ENCODE measurements at regions not wholly inside any gene's neighbourhood (a gene's known extent, or its start where the extent isn't known, plus 50 kb on each side); places are given as distances from the start of the nearest gene placed in this dataset.

DNA sequence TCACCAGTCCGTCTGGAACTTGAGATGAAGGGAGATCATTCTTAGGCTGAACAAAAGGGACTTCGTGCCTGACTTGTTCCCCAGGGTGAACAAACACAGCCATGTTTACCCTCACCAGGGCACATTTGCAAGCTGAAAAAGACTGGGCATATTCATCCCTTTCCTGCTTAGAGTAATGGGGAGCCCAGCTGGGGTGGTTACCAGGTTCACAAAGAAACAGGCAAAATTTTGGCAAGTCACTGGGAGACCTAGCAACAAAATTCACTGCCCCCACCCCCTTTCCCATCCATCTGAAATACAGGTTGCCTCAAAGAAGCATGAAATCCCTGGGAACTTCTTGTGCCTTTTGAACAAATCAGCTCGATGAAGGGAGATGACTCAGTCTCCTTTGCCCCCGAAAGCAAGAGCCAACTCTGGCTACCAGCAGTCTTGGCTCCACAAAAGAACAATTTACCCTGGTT lies 775.0 kb downstream of the SQOR start:
- no peak for DNase-seq
- no peaks in the 10 kb centered on the region for H3K27me3 ChIP-seq (replicated peaks; ENCODE audit: insufficient read depth, low read length)
- no peak overlapping the region for H3K9ac ChIP-seq (ENCODE audit: low read length)
- no peak overlapping the region for H3K27ac ChIP-seq (ENCODE audit: low read length)
- H3K79me2 ChIP-seq (ENCODE audit: low read length): no peaks in the 10 kb centered on the region
- no peaks in the 10 kb centered on the region for H3K9me3 ChIP-seq (replicated peaks; ENCODE audit: insufficient read depth, low read length)
- no peaks in the 10 kb centered on the region for H3K36me3 ChIP-seq (replicated peaks; ENCODE audit: insufficient read depth, low read length)
- no peak overlapping the region for H3K4me2 ChIP-seq (ENCODE audit: low read depth, low read length)
- no peak overlapping the region for H3K4me3 ChIP-seq (ENCODE audit: low read length)
- H3K4me1 ChIP-seq (ENCODE audit: low read length): peaks cover 34% of the 10 kb centered on the region
- TF ChIP-seq CTCF (IDR thresholded peaks at IDR 0.05; ENCODE audit: low read length) (no peak), EZH2phosphoT487 (IDR thresholded peaks at IDR 0.05; ENCODE audit: low read length) (no peak), EZH2 (optimal IDR thresholded peaks at IDR 0.05; ENCODE audit: low read depth, low read length) (no peak)
- no peaks in the 10 kb centered on the region for H3K9me2 ChIP-seq (replicated peaks; ENCODE audit: insufficient read depth, low read length)
- no peak overlapping the region for H2AFZ ChIP-seq (ENCODE audit: low read length)
- H3F3A ChIP-seq (ENCODE audit: insufficient read depth, low read length): peaks cover 12% of the 10 kb centered on the region; the same call in 1 of the 2 replicates
- no peaks in the 10 kb centered on the region for H4K20me1 ChIP-seq (ENCODE audit: insufficient read depth, low read length)

- Histone ChIP-seq H3K4me1 (ENCODE audit: low read length) (peaks cover 34% of the 10 kb centered on the region), H3K9ac (ENCODE audit: low read length) (no peak overlapping the region), H3K36me3 (replicated peaks; ENCODE audit: insufficient read depth, low read length) (no peaks in the 10 kb centered on the region), H3K4me2 (ENCODE audit: low read depth, low read length) (no peak overlapping the region), H3F3A (ENCODE audit: insufficient read depth, low read length) (peaks cover 12% of the 10 kb centered on the region; the same call in 1 of the 2 replicates), H3K9me2 (replicated peaks; ENCODE audit: insufficient read depth, low read length) (no peaks in the 10 kb centered on the region), H4K20me1 (ENCODE audit: insufficient read depth, low read length) (no peaks in the 10 kb centered on the region), H3K4me3 (ENCODE audit: low read length) (no peak overlapping the region), H3K27ac (ENCODE audit: low read length) (no peak overlapping the region), H3K79me2 (ENCODE audit: low read length) (no peaks in the 10 kb centered on the region), H3K9me3 (replicated peaks; ENCODE audit: insufficient read depth, low read length) (no peaks in the 10 kb centered on the region), H3K27me3 (replicated peaks; ENCODE audit: insufficient read depth, low read length) (no peaks in the 10 kb centered on the region), H2AFZ (ENCODE audit: low read length) (no peak overlapping the region)
- DNase-seq: no peak
- TF ChIP-seq EZH2 (optimal IDR thresholded peaks at IDR 0.05; ENCODE audit: low read depth, low read length) (no peak), CTCF (IDR thresholded peaks at IDR 0.05; ENCODE audit: low read length) (no peak), EZH2phosphoT487 (IDR thresholded peaks at IDR 0.05; ENCODE audit: low read length) (no peak)
These were observed 775.9 kb downstream of the SQOR start for GRCh38 chr15:46410705-46411104.

DNA sequence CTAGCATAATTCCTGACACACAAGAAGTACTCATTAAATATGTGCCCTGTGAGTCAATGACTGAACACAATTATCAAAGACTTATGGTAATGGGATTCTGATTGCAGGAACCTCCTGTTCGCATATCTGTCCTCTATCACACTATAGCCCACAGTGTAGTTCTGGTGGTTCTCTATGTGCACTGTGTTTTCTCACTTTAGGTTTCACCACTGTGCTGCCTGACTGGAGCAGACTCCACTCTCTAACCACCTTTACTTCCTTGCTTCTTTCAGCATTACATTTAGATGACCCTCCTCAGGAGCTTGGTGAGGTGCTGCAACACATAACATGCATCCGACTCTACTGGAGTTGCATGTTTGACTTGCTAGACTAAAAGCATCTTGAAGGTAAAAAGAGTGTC lies 777.1 kb downstream of the SQOR start:
- H3K4me3 ChIP-seq (ENCODE audit: low read length): no peak overlapping the region
- H3F3A ChIP-seq (ENCODE audit: insufficient read depth, low read length): peaks cover 12% of the 10 kb centered on the region; the same call in 1 of the 2 replicates
- no peaks in the 10 kb centered on the region for H3K9me2 ChIP-seq (replicated peaks; ENCODE audit: insufficient read depth, low read length)
- H3K4me1 ChIP-seq (ENCODE audit: low read length): peaks cover 34% of the 10 kb centered on the region
- TF ChIP-seq EZH2 (optimal IDR thresholded peaks at IDR 0.05; ENCODE audit: low read depth, low read length): no peak
- no peak for TF ChIP-seq EZH2phosphoT487 (IDR thresholded peaks at IDR 0.05; ENCODE audit: low read length)
- H3K79me2 ChIP-seq (ENCODE audit: low read length): no peaks in the 10 kb centered on the region
- no peak overlapping the region; the same call in 1 of the 2 replicates for H3K4me2 ChIP-seq (ENCODE audit: low read depth, low read length)
- H3K36me3 ChIP-seq (replicated peaks; ENCODE audit: insufficient read depth, low read length): no peaks in the 10 kb centered on the region
- peak overlapping the region; percentile 13; the same call in 1 of the 2 replicates for H2AFZ ChIP-seq (ENCODE audit: low read length)
- peak overlapping the region; percentile 25; the same call in 1 of the 2 replicates for H3K27ac ChIP-seq (ENCODE audit: low read length)
- no peak for DNase-seq
- H3K9me3 ChIP-seq (replicated peaks; ENCODE audit: insufficient read depth, low read length): no peaks in the 10 kb centered on the region
- no peaks in the 10 kb centered on the region for H3K27me3 ChIP-seq (replicated peaks; ENCODE audit: insufficient read depth, low read length)
- no peaks in the 10 kb centered on the region for H4K20me1 ChIP-seq (ENCODE audit: insufficient read depth, low read length)
- no peak overlapping the region for H3K9ac ChIP-seq (ENCODE audit: low read length)

DNA sequence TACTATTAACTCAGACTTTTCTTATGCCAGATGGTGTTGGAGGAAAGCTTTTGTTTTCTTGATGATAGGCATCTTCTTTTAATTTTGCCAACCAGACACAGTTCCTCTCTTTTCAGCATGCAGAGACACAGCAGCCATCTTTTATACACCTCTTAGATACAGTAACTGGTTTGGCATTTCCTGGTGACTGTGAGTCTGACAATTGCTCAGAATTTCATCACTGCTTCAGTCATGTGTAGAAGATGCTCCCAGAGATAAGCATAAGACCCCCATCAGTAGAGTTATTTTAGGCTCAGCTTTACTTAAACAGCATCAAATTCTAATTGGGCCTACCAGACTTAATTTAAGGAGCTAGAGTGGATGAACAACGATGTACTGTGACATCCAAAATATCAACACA lies 779.0 kb downstream of the SQOR start:
- Histone ChIP-seq H3K27ac (ENCODE audit: low read length) (no peak overlapping the region), H3K4me1 (ENCODE audit: low read length) (peaks cover 34% of the 10 kb centered on the region), H3K4me3 (ENCODE audit: low read length) (no peak overlapping the region), H3F3A (ENCODE audit: insufficient read depth, low read length) (peaks cover 12% of the 10 kb centered on the region; the same call in 1 of the 2 replicates), H3K79me2 (ENCODE audit: low read length) (no peaks in the 10 kb centered on the region), H3K9ac (ENCODE audit: low read length) (no peak overlapping the region), H3K9me3 (replicated peaks; ENCODE audit: insufficient read depth, low read length) (no peaks in the 10 kb centered on the region), H3K27me3 (replicated peaks; ENCODE audit: insufficient read depth, low read length) (no peaks in the 10 kb centered on the region), H3K4me2 (ENCODE audit: low read depth, low read length) (no peak overlapping the region), H3K36me3 (replicated peaks; ENCODE audit: insufficient read depth, low read length) (no peaks in the 10 kb centered on the region), H2AFZ (ENCODE audit: low read length) (no peak overlapping the region), H3K9me2 (replicated peaks; ENCODE audit: insufficient read depth, low read length) (no peaks in the 10 kb centered on the region), H4K20me1 (ENCODE audit: insufficient read depth, low read length) (no peaks in the 10 kb centered on the region)
- DNase-seq: no peak
- no peak for TF ChIP-seq EZH2 (optimal IDR thresholded peaks at IDR 0.05; ENCODE audit: low read depth, low read length)
- no peak for TF ChIP-seq EZH2phosphoT487 (IDR thresholded peaks at IDR 0.05; ENCODE audit: low read length)
- no peak for TF ChIP-seq CTCF (IDR thresholded peaks at IDR 0.05; ENCODE audit: low read length)

Measured in MM.1S (cell line).